Neuronal stem cell (in vitro differentiated cells): ENCODE measurements at regions not wholly inside any gene's neighbourhood (a gene's known extent, or its start where the extent isn't known, plus 50 kb on each side); places are given as distances from the start of the nearest gene placed in this dataset.

ENCODE experiments used
- DNase-seq: peaks from one replicate; pipeline ENCODE4 v3.0.0-alpha.2; 2013; ENCODE audit warnings: low spot score
- H2AFZ ChIP-seq: one replicate; pipeline ENCODE4 v1.6.1; 2013; ENCODE audit warnings: mild to moderate bottlenecking, low read length, inconsistent platforms
- H2AK5ac ChIP-seq: 2 replicates; pipeline ENCODE4 v1.6.1; 2013; ENCODE audit warnings: low read depth, mild to moderate bottlenecking, inconsistent platforms, low read length, moderate library complexity, mixed read lengths
- H2BK120ac ChIP-seq: 2 replicates; pipeline ENCODE4 v1.6.1; 2013; ENCODE audit warnings: low read depth, mild to moderate bottlenecking, inconsistent platforms, low read length, moderate library complexity, mixed read lengths
- H2BK12ac ChIP-seq: one replicate; pipeline ENCODE4 v1.6.1; 2013; ENCODE audit warnings: low read length, inconsistent platforms
- H2BK15ac ChIP-seq: 2 replicates; pipeline ENCODE4 v1.6.1; 2013; ENCODE audit warnings: mild to moderate bottlenecking, low read length, inconsistent platforms, mixed read lengths
- H2BK5ac ChIP-seq: one replicate; pipeline ENCODE4 v1.6.1; 2013; ENCODE audit warnings: inconsistent platforms, mild to moderate bottlenecking, low read length, moderate library complexity
- H3K14ac ChIP-seq: one replicate; pipeline ENCODE4 v1.6.1; 2013; ENCODE audit warnings: low read length, inconsistent platforms
- H3K18ac ChIP-seq: 2 replicates; pipeline ENCODE4 v1.6.1; 2013; ENCODE audit warnings: low read length, inconsistent platforms
- H3K23ac ChIP-seq: 2 replicates; pipeline ENCODE4 v1.6.1; 2013; ENCODE audit warnings: low read depth, mild to moderate bottlenecking, mixed read lengths, low read length, inconsistent platforms; ENCODE audit not compliant: poor library complexity
- H3K27ac ChIP-seq: replicated peaks from 3 replicates; pipeline ENCODE4 v1.5.1; 2013; ENCODE audit warnings: low read length, inconsistent platforms
- H3K27me3 ChIP-seq, 3 experiments: 2 replicates each; pipeline ENCODE4 v1.6.1; 2013; ENCODE audit warnings: low read length in 3 of 3, mild to moderate bottlenecking in 2 of 3, inconsistent platforms in 1 of 3, low read depth in 1 of 3, mixed read lengths in 1 of 3, moderate library complexity in 1 of 3; ENCODE audit not compliant: control insufficient read depth in 3 of 3, insufficient read depth in 3 of 3
- H3K36me3 ChIP-seq, 2 donors: replicated peaks in 1 of 2; 2 replicates each; pipeline ENCODE4 v1.6.1; 2013; ENCODE audit warnings: low read length in 2 of 2; ENCODE audit not compliant: control insufficient read depth in 2 of 2, insufficient read depth in 2 of 2
- H3K4ac ChIP-seq: 2 replicates; pipeline ENCODE4 v1.6.1; 2013; ENCODE audit warnings: inconsistent platforms, mild to moderate bottlenecking, low read length, moderate library complexity
- H3K4me1 ChIP-seq, 2 donors: 1 replicate in 1 of 2; 2 replicates in 1 of 2; pipeline ENCODE4 v1.6.1; 2013; ENCODE audit warnings: low read length in 2 of 2, low read depth in 1 of 2; ENCODE audit not compliant: control insufficient read depth in 2 of 2, insufficient read depth in 1 of 2
- H3K4me2 ChIP-seq: one replicate; pipeline ENCODE4 v1.6.1; 2013; ENCODE audit warnings: mild to moderate bottlenecking, low read length, inconsistent platforms; ENCODE audit not compliant: insufficient read depth, poor library complexity, severe bottlenecking
- H3K4me3 ChIP-seq, 2 donors: 2 replicates each; pipeline ENCODE4 v1.5.1; 2013; ENCODE audit warnings: low read length in 2 of 2, mild to moderate bottlenecking in 2 of 2, inconsistent platforms in 1 of 2, moderate library complexity in 1 of 2
- H3K79me1 ChIP-seq: one replicate; pipeline ENCODE4 v1.6.1; 2013; ENCODE audit warnings: low read depth, mild to moderate bottlenecking, inconsistent platforms, low read length, moderate library complexity
- H3K9ac ChIP-seq: one replicate; pipeline ENCODE4 v1.6.1; 2013; ENCODE audit warnings: mild to moderate bottlenecking, low read depth, low read length, inconsistent platforms; ENCODE audit not compliant: poor library complexity
- H3K9me3 ChIP-seq, 2 donors: replicated peaks in 1 of 2; 2 replicates each; pipeline versions ENCODE3 to v1.6.1; 2013; ENCODE audit warnings: low read length in 2 of 2, mild to moderate bottlenecking in 2 of 2, inconsistent platforms in 1 of 2, low read depth in 1 of 2, mixed read lengths in 1 of 2, moderate library complexity in 1 of 2; ENCODE audit not compliant: control insufficient read depth in 2 of 2, insufficient read depth in 1 of 2
- H4K8ac ChIP-seq: one replicate; pipeline ENCODE4 v1.6.1; 2013; ENCODE audit warnings: low read depth, mild to moderate bottlenecking, inconsistent platforms, low read length, moderate library complexity
- H4K91ac ChIP-seq: one replicate; pipeline ENCODE4 v1.6.1; 2013; ENCODE audit warnings: low read length, low read depth, mild to moderate bottlenecking, inconsistent platforms; ENCODE audit not compliant: poor library complexity
- WGBS, 2 donors: extraction: QIAGEN DNeasy Blood & Tissue Kit; methylation state at CpG; one replicate each; pipeline ENCODE4 v1.1.7; 2013; ENCODE audit warnings: missing lambda C conversion rate in 2 of 2, mixed read lengths in 1 of 2; ENCODE audit not compliant: insufficient read length in 2 of 2, insufficient replicate concordance in 1 of 2; ENCODE audit errors: extremely low coverage in 2 of 2; 5-methylcytosine and 5-hydroxymethylcytosine counted together

DNA sequence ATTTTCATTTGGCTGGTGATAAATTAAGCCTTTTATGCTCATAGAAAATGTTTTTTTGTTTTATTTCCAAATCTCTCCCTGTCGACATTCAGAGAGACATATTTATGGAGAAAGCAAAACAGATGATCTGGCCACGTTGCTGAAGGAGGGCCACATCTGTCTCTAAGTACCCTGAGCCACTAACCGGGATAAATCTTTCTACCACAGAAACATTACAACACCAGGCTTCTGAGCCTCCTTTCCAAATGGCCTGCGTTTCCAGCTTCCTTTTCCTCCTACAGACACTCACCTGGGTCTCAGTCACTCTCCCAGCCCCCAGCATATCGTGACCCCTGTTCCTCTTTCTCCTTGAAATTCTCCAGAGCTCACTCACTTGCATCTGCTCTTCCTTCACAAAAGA lies 161.0 kb downstream of the ARRDC4 start:
- Histone ChIP-seq H2AFZ (no peak overlapping the region), H3K4ac (no peak overlapping the region), H2BK120ac (no peak overlapping the region), H3K79me1 (no peaks in the 10 kb centered on the region), H2BK15ac (no peak overlapping the region), H3K36me3 (no peaks in the 10 kb centered on the region), H3K4me3 (no peak overlapping the region), H3K14ac (no peak overlapping the region), H2AK5ac (no peak overlapping the region), H2BK12ac (no peak overlapping the region), H4K8ac (no peak overlapping the region), H4K91ac (no peak overlapping the region), H3K4me1 (no peaks in the 10 kb centered on the region), H3K18ac (no peak overlapping the region), H3K27ac (no peak overlapping the region), H2BK5ac (no peak overlapping the region), H3K27me3 (no peaks in the 10 kb centered on the region), H3K9me3 (no peaks in the 10 kb centered on the region), H3K23ac (no peak overlapping the region), H3K4me2 (no peak overlapping the region), H3K9ac (no peak overlapping the region)
- WGBS, 2 donors, result no CpG with 5 or more reads among the region's 5 CpGs
- no peak for DNase-seq

DNA sequence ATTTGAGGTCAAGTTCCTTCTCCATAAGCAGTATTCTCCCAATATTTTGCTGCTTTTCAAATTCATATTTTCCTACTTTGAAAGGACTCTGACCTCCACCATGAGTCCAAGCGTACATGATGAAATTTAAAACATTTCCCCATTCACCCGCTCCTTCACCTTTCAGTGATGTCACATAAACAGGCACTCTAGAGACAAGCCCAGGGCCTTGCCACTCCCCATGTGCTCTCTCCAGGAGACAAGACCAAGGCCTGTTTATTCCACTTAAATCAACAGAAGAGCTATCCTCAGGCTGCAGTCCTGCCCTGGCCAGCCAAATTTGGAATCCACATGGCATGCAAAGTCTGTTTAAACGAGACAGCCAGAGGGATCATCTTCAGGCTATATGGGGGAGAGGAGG lies 161.5 kb downstream of the ARRDC4 start:
- no CpG with 5 or more reads among the region's 3 CpGs for WGBS, 2 donors
- no peak for DNase-seq
- no peak overlapping the region for H2BK12ac ChIP-seq

DNA sequence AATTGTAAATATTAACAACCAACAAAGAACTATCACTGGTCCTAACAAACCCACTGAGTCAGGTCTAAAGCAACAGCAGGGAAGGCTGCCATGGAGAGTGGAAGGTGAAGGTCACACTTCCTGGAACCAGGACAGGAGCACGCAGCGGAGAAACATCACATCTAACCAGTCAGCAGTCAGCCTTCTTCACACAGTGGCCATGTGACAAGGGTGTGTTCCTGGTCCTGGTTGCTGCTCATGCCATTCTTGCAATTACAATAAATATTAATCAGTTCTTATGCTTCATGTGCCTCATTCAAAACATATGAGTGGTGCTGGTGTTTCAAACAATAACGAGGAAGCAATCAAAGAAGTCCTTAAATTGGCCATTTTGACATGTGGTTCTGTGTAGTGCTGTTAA lies 162.8 kb downstream of the ARRDC4 start:
- Histone ChIP-seq H2BK5ac (no peak overlapping the region), H3K14ac (no peak overlapping the region), H2BK12ac (no peak overlapping the region), H3K27me3 (no peaks in the 10 kb centered on the region), H3K27ac (no peak overlapping the region), H3K79me1 (no peaks in the 10 kb centered on the region), H2BK15ac (no peak overlapping the region), H3K36me3 (no peaks in the 10 kb centered on the region), H3K9ac (no peak overlapping the region), H3K23ac (no peak overlapping the region), H3K9me3 (no peaks in the 10 kb centered on the region), H4K91ac (no peak overlapping the region), H3K4me3 (no peak overlapping the region), H4K8ac (no peak overlapping the region), H2BK120ac (no peak overlapping the region), H2AFZ (no peak overlapping the region), H3K4me1 (no peaks in the 10 kb centered on the region), H3K18ac (no peak overlapping the region), H2AK5ac (no peak overlapping the region), H3K4me2 (no peak overlapping the region), H3K4ac (no peak overlapping the region)
- WGBS, 2 donors, result no CpG with 5 or more reads among the region's 3 CpGs
- DNase-seq, result no peak

More for the DNA sequence above, 161.5 kb downstream of the ARRDC4 start:
- H2BK120ac ChIP-seq, result no peak overlapping the region
- no peaks in the 10 kb centered on the region for H3K79me1 ChIP-seq
- H3K27me3 ChIP-seq, result no peaks in the 10 kb centered on the region
- no peak overlapping the region for H2BK15ac ChIP-seq
- no peak overlapping the region for H3K4me2 ChIP-seq
- no peak overlapping the region for H2AFZ ChIP-seq
- no peak overlapping the region for H2AK5ac ChIP-seq
- no peak overlapping the region for H3K9ac ChIP-seq
- no peaks in the 10 kb centered on the region for H3K9me3 ChIP-seq
- no peak overlapping the region for H2BK5ac ChIP-seq
- no peak overlapping the region for H3K4me3 ChIP-seq
- H3K27ac ChIP-seq, result no peak overlapping the region
- no peak overlapping the region for H4K91ac ChIP-seq
- H3K23ac ChIP-seq, result no peak overlapping the region
- no peaks in the 10 kb centered on the region for H3K36me3 ChIP-seq
- no peak overlapping the region for H4K8ac ChIP-seq
- H3K18ac ChIP-seq, result no peak overlapping the region
- no peak overlapping the region for H3K4ac ChIP-seq
- H3K14ac ChIP-seq, result no peak overlapping the region
- no peaks in the 10 kb centered on the region for H3K4me1 ChIP-seq

DNA sequence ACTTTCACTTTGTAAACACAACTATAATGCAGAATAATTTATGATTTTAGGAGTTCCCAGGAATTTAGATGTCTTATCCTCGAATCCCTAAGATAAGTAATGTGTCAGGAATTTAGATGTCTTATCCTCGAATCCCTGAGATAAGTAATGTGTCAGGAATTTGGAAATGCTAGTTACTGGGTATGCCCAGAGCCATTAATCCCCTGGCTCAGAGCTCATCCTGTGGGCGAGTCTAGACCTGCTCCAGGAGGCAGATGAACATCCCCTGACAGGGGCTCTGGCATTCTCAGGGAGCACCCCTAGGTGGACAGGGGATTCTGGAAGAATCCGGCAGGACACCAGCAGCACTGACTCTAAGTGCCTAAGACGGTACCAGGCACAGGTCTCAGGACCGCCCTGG lies 163.3 kb downstream of the ARRDC4 start:
- Histone ChIP-seq H2AK5ac (no peak overlapping the region), H3K27me3 (no peaks in the 10 kb centered on the region), H2BK120ac (no peak overlapping the region), H2AFZ (no peak overlapping the region), H3K4me3 (no peak overlapping the region), H3K79me1 (no peaks in the 10 kb centered on the region), H3K4ac (no peak overlapping the region), H3K4me1 (no peaks in the 10 kb centered on the region), H3K14ac (no peak overlapping the region), H3K27ac (no peak overlapping the region), H2BK15ac (no peak overlapping the region), H3K4me2 (no peak overlapping the region), H3K9ac (no peak overlapping the region), H4K8ac (no peak overlapping the region), H2BK12ac (no peak overlapping the region), H3K18ac (no peak overlapping the region), H3K36me3 (no peaks in the 10 kb centered on the region), H3K23ac (no peak overlapping the region), H3K9me3 (no peaks in the 10 kb centered on the region), H4K91ac (no peak overlapping the region), H2BK5ac (no peak overlapping the region)
- no peak for DNase-seq
- WGBS, 2 donors, result no CpG with 5 or more reads among the region's 6 CpGs
